GM11168 (cell line): ENCODE measurements at regions not wholly inside any gene's neighbourhood (a gene's known extent, or its start where the extent isn't known, plus 50 kb on each side); places are given as distances from the start of the nearest gene placed in this dataset.

Experiments
- in situ Hi-C: fragments of 300-500 bp; cut with MboI; formaldehyde crosslinking; loops from one replicate; pipeline ENCODE4 v1.12.0; 2022; ENCODE audit warnings: low sequenced_read_pairs; ENCODE audit not compliant: unreplicated experiment

DNA sequence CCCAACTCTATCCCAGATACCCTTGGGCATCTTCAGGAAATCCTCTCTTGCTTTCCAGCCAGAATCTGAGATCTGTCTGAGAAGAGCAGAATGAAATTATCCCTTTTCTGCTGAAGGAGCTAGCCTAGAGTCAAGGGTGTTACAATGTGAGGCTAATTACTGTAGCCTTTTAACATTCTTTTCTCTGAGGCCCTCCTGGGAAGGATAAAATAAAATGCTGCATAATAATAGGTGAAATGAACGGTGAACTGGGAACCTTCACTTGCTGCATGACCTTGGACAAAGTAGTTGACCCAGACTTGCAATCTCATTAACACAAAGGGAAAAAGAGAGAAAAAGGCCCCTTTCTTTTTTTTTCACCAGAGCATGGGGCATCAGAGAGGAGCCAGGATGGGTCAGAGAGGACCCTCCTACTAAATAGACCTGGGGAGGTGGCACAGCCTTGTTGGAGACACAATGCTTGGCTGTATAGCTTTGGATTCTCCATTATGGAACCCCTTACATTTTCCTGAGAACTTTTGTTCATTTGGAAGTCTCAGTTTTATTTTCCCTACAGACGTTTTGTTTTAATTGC lies 137.0 kb upstream of the LIPC start:
- in situ Hi-C loops: no loop called here

DNA sequence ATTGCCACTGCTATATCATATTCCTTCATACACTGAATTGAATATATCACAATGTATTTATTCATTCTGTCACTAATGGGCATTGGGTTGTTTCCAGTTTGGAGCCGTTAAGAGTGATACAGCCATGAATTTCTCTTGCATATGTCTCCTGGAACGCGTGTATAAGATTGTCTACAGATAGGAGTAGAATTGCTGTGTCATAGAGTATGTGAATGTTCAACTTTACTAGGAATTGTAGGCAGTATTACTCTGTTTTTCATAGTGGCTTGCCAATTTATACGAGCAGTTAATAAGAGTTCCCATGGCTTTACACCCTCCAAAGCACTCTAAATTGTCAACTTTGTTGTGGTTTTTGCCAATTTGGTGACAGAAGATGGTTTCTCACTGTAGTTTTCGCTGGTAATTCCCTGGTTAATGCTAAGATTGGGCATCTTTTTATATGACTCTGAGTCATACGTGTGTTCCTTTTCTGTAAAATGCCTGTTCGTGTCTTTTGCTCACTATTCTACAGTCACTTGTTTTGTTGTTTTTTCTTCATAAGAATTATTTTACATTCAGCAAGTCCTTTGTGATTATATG lies 136.1 kb upstream of the LIPC start:
- in situ Hi-C loops: no loop called here

DNA sequence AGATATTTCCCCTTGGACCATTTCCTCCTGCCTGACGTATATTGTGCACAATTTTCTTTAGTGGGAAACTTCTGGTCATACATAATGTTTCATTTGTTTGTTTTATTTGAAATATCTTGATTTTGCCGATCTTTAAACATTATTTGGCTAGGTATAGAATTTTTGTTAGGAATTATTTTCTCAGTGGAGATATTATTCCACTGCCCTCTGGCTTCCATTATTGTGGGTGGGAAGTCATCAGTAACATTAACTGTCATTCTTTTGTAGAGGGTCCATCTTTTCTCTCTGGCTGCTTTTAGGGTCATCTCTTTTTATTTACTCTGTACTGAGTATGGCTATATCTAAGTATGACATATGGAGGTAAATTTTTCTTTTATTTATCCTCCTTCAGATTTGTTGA lies 135.5 kb upstream of the LIPC start:
- in situ Hi-C loops: no loop called here

DNA sequence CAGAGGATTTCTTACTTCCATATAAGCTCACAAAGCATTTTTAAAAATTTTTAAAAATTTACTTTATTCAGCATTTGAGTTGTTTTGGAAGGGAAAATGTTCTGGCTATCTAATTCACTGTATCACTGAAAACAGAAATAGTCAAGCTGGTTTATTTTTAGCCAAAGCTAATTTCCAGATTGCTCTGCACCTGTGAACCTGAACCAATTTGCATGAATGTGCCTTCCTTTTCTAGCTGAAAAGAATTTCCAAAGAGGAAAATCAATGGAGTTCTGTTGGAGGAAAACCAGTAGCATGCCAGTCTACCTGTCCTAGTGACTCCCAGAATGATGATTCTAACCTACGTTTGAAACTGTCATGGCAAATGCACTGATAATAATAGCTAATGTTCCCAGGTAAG lies 134.2 kb upstream of the LIPC start:
- in situ Hi-C loops: no loop called here

DNA sequence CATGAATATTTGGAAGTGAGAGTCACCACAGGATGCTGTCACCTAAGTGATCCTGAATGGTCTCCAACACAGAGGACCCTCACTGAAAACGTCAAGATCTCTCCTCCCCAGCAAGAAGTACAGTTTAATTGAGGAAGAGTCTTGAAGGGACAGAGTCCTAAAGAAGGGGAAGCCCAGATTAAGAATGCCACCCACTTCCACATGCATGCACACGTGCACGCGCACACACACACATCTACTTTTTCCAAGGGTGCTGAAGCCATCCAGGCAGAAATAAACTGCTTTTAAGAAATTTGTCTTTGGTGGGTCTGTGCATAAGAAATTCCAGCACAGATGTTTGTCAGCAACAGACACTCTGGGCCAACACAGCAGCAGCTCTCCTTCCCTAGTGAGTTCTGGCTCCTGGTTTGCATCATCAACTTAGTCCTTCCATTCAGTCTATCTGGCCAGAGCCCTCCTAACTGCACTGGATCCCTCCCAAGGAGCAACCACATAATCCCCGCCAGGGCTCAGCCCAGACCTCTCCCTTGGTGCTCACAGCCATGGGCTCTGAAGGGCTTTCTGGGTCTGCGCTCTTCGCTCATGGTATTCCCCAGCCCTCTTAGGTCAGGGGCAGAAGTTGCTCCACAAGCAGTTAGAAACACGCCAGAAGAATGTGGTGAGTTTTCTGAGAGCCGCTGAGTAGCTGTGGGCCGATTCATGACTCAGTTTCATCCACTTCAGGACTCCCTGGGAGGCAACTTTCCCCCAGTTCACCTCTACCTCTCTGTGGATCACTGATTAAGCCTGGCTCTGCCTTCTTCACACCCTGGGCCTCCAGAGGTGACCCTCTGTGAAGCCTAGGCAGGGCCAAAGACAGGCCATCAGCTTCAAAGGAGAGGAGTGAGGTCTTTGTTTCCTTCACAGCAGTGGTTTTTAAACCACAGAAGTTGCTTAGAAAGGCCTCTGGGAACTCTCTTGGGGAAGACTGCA lies 132.6 kb upstream of the LIPC start:
- in situ Hi-C loops: no loop called here

DNA sequence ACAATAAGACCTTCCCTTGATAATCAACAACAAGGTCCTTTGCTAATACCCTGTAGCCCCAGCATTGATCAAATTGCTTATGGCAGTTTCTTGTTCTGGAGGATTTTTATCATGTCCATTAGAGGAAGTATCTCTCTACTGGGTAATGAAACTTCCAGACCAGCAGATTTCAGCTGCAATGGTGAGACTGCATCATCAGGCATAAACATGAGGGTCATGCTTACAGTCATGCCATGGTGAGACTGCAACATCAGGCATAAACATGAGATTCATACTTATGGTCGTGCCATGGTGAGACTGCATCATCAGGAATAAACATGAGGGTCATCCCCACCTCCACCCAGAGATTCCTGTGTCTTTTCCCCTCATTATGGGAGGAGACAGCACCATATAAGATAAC lies 129.0 kb upstream of the LIPC start:
- in situ Hi-C loops: no loop called here

DNA sequence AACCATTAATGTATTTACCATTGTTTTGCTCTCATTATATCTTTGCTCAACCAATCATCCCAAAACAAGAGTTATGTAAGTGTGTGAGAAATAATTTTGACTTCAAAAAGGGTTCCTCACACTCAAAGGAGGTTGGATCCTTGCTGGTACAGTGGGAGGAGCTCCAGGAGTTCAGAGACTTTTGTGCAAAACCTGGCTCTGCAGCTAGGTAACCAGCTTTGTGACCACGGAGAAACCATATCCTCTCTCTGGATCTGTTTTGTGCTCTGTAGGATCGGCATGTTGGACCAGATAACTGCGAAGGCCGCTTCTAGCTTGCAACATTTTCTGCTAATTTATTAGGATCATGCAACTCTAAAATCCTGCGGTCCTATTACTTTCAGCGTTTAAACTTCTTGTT lies 128.6 kb upstream of the LIPC start:
- in situ Hi-C loops: no loop called here

DNA sequence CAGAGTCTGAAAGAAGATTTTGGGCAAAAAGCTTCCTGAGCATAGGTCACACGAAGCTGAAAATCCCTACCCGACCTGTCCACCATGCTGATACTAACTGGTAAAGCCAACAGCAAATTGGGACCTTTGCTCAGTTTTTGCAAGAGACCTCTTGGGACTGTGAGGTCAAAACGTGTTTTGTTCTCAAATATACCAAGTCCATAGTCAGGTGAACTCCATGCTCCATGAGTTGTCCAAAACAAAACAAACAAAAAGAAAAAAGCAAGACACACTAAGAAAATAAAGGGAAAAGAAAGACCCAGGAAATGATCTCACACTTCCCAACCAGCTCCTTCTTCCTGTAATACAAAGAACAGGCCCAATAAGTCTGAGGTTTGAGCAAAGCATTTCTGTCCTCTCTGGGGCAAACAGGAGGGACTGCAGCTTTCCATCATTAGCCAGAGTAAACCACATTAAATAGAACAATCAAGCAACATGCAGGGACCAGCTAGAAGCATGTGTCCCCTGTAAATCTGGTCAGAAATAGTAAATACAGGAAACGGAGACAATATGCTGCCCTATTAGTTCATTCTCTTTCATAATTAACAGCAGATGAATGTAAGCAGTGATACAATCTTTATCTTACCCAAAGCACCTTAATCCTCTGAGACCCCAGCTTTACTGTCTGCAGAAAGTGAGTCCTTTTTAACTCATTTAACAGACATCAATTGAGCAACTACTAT lies 125.0 kb upstream of the LIPC start:
- in situ Hi-C loops: no loop called here

DNA sequence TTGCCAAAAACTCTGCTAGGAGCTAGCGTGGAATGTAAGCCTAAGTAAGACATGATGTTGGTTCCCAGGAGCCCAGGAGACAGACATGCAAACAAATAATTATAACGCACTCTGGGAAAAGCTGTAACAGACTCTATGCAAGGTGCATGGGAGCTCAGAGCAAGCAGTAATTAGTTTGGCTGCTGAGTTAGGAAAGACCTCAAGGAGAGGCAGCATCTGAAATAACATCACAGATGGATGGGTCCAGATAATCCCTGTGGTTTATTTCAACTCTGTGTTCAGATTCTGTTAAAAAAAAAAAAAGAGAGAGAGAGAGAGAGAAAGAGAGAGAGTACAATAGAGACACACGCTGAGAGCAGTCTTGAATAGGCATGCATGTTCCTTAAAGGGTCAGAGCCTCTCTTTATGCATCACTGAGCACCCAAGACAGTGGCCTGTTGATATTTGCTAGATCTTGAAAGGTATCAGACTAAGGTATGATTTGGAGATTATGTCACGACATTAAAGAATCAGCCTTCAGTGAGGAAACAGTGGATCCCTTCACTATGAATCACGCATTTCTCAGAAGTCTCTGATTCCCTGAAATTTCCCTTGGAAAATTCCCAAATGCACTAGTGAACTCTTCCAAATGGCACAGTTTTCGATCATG lies 124.4 kb upstream of the LIPC start:
- in situ Hi-C loops: no loop called here

DNA sequence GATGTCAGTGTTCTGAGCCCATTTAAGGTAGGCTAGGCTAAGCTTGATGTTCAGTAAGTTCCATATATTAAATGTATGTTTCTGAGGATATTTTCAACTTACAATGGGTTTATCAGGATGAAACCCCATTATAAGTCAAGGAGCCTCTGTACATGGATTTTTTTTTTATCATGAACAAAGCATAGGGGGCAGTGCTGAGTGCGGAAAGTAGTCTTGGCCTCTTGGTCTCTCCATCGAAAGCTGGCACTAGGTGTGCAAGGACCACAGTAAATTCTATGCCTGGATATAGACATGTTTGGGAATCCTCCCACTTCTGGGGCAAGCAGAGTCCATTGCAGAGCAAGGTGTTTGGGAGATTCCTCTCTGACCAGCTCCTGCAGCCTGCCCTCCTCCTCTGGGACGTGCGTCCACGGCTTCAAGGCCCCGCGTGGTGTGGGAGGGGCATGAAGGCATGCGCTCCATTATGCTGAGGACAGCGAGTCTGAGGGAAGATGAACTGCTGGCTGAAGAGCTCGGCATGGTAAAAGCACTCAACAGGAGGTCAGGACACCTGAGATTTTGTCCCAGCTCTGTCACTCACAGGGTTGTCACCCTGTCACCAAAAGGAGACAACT lies 122.9 kb upstream of the LIPC start:
- in situ Hi-C loops: no loop called here

DNA sequence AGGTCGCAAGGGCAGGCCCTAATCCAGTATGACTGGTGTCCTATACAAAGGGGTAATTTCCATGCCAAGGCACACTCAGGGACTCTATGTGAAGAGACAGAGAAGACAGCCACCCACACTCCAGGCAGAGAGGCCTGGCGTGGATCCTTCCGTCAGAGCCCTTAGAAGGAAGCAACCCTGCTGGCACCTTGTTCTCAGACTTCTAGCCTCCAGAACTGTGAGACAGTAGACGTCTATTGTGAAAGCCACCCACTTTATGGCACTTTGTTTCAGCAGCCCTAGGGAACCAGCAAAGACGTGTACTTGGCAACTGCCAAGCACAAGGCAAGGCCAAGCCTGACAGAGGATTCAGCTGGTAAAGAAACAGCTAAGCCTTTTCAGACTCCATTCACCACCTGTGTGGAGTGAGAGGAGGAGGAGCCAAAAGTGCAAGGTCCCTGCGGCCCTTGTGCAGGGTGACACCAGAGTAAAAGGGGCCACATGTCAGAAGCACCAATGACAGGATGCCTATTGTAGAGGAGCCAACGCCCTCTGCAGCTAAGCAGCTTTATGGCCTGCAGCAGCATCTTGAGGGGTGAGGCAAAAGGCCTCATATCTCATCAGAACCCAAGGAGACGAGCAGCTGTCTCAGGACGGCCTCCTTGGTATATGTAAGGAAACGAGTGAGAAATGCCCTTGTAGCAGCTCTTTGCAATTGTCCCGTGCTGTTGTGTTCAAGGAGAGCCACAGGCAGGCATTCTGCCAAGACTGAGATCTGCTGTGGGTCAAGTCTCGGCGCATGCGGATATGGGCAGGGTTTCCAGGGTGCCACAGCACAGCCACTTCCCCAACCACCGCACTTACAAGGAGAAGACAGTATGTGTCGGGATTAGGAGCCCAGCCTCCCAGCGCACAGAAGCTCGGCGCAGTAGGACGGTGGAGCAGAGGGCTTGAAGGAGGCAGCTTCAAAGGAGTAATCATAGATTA lies 121.5 kb upstream of the LIPC start:
- in situ Hi-C loops: no loop called here

DNA sequence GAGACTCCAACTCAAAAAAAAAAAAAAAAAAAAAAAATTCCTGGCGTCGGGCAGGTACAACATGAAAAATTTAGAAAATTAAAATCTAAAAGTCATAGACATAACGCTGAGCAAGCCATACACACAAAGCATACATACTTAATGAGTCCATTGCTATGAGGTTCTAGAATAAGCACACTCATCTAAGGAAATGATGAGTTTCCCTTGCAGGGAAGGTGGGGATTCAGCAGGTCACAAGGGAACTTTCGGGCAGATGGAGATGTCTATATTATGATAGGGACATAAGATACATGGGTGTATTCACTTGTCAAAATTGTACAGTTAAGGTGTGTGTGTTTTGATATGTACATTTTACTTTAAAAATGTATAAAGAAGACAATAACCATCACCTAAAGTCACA lies 120.2 kb upstream of the LIPC start:
- in situ Hi-C loops: no loop called here

DNA sequence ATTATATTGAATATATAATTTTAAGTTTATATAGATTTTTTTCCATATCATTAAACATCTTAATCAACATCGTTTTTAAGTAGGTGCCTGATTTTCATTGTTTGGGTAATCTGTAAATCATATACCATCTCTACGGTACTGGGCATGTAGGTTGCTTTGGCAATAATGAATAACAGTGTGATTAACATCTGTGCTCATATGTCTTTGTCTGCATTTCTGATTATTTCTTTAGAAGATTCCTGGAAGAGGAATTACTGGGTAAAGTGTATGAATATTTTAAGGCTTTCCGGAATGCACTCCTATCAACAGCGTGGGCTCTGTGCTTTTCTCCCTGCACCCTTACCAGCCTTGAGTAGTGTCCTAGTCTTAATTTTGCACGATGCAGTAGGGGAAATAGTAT lies 119.8 kb upstream of the LIPC start:
- in situ Hi-C loops: no loop called here

DNA sequence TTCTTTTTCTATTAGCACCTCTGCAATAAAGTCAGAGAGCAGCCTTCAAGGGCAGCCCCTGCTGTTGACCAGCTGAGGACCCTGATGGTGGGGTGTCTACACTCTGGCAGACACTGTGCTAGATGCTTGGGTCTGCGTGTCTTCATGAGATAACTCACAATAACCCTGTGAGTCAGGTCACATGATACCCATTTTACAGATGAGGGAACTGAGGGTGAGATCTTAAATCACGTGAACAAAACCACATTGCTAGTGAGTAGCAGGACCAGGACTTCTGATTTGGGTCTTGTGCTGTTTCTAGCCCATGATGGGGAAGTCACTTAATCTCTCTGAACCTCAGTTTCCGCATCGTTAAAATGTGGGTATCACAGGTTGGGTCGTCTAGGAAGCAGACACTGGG lies 118.5 kb upstream of the LIPC start:
- in situ Hi-C loops: no loop called here

DNA sequence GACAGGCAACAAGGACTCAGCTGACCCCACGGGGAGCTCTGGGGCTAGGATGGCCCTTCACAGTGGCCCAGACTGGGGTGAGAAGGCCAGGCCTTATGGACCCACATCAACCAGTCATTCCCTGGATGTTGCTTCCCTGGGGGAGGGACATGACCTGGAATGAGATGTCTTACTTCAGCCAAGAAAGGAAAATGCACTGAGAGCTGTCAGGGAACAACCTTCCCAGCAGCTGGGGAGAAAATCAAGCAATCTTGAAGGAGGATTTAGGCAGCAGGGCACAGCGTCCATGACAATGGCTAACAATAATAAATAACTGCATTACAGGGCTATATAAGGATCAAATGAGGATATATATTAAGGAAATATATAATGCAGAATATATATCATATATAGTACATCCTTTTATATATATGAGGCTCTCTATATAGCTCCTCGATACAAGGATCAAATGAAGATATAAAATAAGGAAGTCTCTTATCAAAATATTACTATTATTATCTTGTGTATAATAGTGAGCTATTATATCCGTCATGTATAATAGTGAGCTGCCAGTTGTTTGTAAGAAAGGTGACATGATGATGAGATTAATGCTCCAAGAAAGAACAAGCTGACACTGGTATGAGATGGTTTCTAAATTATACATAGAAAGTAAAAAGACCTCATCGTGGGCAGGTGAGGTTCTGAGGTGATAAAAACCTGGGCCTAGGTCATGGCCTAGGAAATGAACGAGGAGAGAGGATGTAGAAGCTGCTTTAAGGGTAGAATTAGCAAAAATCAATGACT lies 117.8 kb upstream of the LIPC start:
- in situ Hi-C loops: no loop called here

DNA sequence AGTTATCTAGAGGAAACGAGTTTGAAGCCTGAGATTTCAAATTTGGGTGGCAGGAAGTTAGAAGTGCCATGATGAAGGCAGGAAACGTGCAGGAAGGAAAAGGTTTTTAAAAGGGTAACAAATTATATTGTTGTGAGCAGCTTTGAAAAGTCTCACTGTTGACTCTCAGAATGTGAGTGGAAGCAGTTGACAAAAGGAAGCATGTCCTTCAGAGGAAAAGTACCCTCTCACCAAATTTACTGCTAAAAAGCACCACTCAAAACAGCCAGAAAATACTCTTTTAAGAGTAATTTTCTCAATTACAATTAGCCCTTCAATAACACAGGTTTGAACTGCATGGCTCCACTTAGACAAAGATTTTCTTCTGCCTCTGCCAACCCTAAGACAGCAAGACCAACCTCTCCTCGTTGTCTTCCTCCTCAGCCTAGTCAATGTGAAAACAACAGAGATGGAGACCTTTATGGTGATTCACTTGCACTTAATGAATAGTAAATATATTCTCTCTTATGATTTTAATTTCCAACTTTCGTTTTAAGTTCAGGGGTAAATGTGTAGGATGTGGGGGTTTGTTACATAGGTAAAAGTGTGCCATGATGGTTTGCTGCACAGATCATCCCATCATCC lies 117.1 kb upstream of the LIPC start:
- in situ Hi-C loops: no loop called here

DNA sequence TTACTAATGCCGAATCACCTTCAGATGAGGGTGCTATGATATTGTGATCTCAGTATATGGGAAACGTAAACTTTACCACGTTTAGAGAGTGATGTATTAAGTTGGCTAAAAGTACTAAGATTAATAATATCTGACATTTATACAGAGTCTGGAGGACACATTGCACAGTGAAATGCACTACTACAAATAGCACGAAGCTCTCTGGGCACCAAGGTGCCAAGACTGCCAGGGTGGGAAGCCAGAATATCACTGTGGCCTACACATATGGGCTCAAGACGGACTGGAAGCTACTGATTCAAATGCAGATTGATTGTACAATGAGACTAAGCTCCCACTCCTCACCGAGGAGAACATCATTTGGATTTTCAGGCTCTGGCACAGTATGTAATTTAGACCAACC lies 113.3 kb upstream of the LIPC start:
- in situ Hi-C loops: no loop called here

DNA sequence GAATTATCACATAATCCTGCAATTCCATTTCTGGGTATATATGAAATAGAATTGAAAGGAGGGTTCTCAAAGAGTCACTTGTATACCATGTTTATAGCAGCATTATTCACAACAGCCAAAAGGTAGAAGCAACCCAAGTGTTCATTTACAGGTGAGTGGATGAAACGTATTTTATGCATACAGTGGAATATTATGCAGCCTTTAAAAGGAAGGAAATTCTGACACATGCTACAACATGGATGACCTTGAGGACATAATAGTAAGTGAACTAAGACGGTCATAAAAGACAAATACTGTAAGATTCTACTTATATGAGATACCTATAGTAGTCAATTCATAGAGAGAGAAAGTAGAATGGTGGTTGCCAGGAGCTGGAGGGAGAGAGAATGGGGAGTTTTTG lies 110.8 kb upstream of the LIPC start:
- in situ Hi-C loops: no loop called here
